ENCODE measurements at regions not wholly inside any gene's neighbourhood (a gene's known extent, or its start where the extent isn't known, plus 50 kb on each side); places are given as distances from the start of the nearest gene placed in this dataset.
A peak's percentile ranks its signal among the peaks of the same experiment; 100 is the strongest.

- CTCF ChIA-PET: no interaction called here
- Histone ChIP-seq H2AFZ (replicated peaks; ENCODE audit: low read length, poor library complexity) (no peak overlapping the region), H2AK9ac (replicated peaks; ENCODE audit: low read depth, low read length, poor library complexity) (no peak overlapping the region), H3K9me1 (ENCODE audit: insufficient read depth, low read length) (no peaks in the 10 kb centered on the region), H3K9me3 (ENCODE audit: control insufficient read depth, insufficient read depth, low read length) (no peaks in the 10 kb centered on the region), H2BK15ac (ENCODE audit: low read depth, low read length) (no peak overlapping the region), H3K18ac (ENCODE audit: low read depth, low read length) (peak overlapping the region; percentile 78; the same call in 1 of the 2 replicates), H3K14ac (replicated peaks; ENCODE audit: low read depth, low read length) (peak overlapping the region; percentile 97), H2BK5ac (ENCODE audit: low read depth, low read length, poor library complexity, severe bottlenecking) (peak overlapping the region; percentile 98), H3K4ac (ENCODE audit: low read depth, low read length) (peak overlapping the region; percentile 91), H3K27me3 (ENCODE audit: control insufficient read depth, insufficient read depth, low read length) (no peaks in the 10 kb centered on the region), H4K20me1 (ENCODE audit: insufficient read depth, low read length) (no peaks in the 10 kb centered on the region), H3K4me3 (ENCODE audit: insufficient read depth, low read depth, low read length) (no peak overlapping the region), H3K9ac (ENCODE audit: low read depth, low read length) (no peak overlapping the region), H4K91ac (ENCODE audit: insufficient read depth, low read depth, low read length) (peak overlapping the region; percentile 96), H3K27ac (ENCODE audit: insufficient read depth, low read length) (peak overlapping the region; percentile 57), H3K56ac (ENCODE audit: extremely low read depth, insufficient read depth, low read length) (peak overlapping the region; percentile 91; the same call in 1 of the 2 replicates), H3K79me1 (ENCODE audit: low read depth in 1 of 2, low read length in 2 of 2) (no peaks in the 10 kb centered on the region), H2AK5ac (ENCODE audit: low read depth, low read length) (peak overlapping the region; percentile 71), H2BK120ac (ENCODE audit: low read depth, low read length) (peak overlapping the region; percentile 97), H3K23ac (ENCODE audit: low read depth, low read length) (peak overlapping the region; percentile 88; the same call in 1 of the 2 replicates), H3K4me2 (ENCODE audit: low read depth, low read length) (no peak overlapping the region; the same call in 1 of the 2 replicates), H4K8ac (ENCODE audit: low read depth in 2 of 2, low read length in 2 of 2) (peak overlapping the region; percentile 79 to 94), H4K5ac (ENCODE audit: low read depth, low read length) (peak overlapping the region; percentile 55; the same call in 1 of the 2 replicates), H2BK20ac (ENCODE audit: low read depth, low read length) (peak overlapping the region; percentile 99), H3K4me1 (ENCODE audit: control insufficient read depth, insufficient read depth, low read length) (peaks cover 5% of the 10 kb centered on the region; the same call in 1 of the 2 replicates), H3K36me3 (ENCODE audit: control insufficient read depth, insufficient read depth, low read length) (no peaks in the 10 kb centered on the region)
- intact Hi-C loops (cut with micrococcal nuclease): loop anchor here (5.0 kb wide), 1 partner anchor 51 kb away; the partner anchor contains the start of gene PLCB4
- DNase-seq (peak; percentile 58), ATAC-seq (ENCODE audit: low read depth) (peak; percentile 72)
- POLR2A ChIA-PET (ENCODE audit: unreplicated experiment): no interaction called here
- BruUV-seq (replicated peaks): no TSS peak
- TF ChIP-seq CEBPB (IDR thresholded peaks at IDR 0.05; ENCODE audit: low read depth, low read length) (peak; percentile 20; the same call in 1 of the 2 replicates), CTCF (conservative IDR thresholded peaks at IDR 0.05; ENCODE audit: low read depth, low read length) (no peak)
- in situ Hi-C loops (cut with MboI; ENCODE audit: low sequenced_read_pairs): no loop called here
- dilution Hi-C loops (cut with HindIII; ENCODE audit: low sequenced_read_pairs, unreplicated experiment): no loop called here
- 80% methylated on average over 1 of the region's 1 CpG; no CpG with 5 or more reads in 1 of the 2 experiments for WGBS, 2 experiments (ENCODE audit: extremely low coverage in 2 of 2, insufficient read length in 1 of 2)
These were observed 52.9 kb upstream of the PLCB4 start for GRCh38 chr20:9015984-9016324.

All from IMR-90 (cell line).